ENCODE measurements at regions not wholly inside any gene's neighbourhood (a gene's known extent, or its start where the extent isn't known, plus 50 kb on each side); places are given as distances from the start of the nearest gene placed in this dataset.
"Not testable (repeated sequence)": the region's sequence is repeated elsewhere in the genome, so short reads cannot be mapped to it uniquely, and the experiment has no call there.

GRCh38 chr2:138403431-138403927 is 98.1 kb upstream of the SPOPL start:
- no peak for DNase-seq

- DNase-seq: no peak
Observed at GRCh38 chr2:138414014-138414413, 87.6 kb upstream of the SPOPL start.

GRCh38 chr2:138415985-138416384 is 85.6 kb upstream of the SPOPL start:
- DNase-seq: peak; percentile 11

GRCh38 chr2:138418453-138418852 is 83.1 kb upstream of the SPOPL start:
- no peak for DNase-seq

- DNase-seq: peak; percentile 64
Observed at GRCh38 chr2:138421315-138421970, 80.1 kb upstream of the SPOPL start.

- DNase-seq: peak; percentile 85
Observed at GRCh38 chr2:138421971-138422335, 79.6 kb upstream of the SPOPL start.

- DNase-seq: no peak
Observed at GRCh38 chr2:138423198-138423597, 78.4 kb upstream of the SPOPL start.

- DNase-seq: no peak
Observed at GRCh38 chr2:138423745-138424144, 77.8 kb upstream of the SPOPL start.

GRCh38 chr2:138424436-138425140 is 77.0 kb upstream of the SPOPL start:
- no peak for DNase-seq

GRCh38 chr2:138426116-138426515 is 75.5 kb upstream of the SPOPL start:
- not testable (repeated sequence) for DNase-seq

- no peak for DNase-seq
Observed at GRCh38 chr2:138428710-138429440, 72.7 kb upstream of the SPOPL start.

- no peak for DNase-seq
Observed at GRCh38 chr2:138430181-138430580, 71.4 kb upstream of the SPOPL start.

- peak; percentile 4 for DNase-seq
Observed at GRCh38 chr2:138432971-138433370, 68.6 kb upstream of the SPOPL start.

- no peak for DNase-seq
Observed at GRCh38 chr2:138433995-138434951, 67.3 kb upstream of the SPOPL start.

- DNase-seq: no peak
Observed at GRCh38 chr2:138435701-138436100, 65.9 kb upstream of the SPOPL start.

- no peak for DNase-seq
Observed at GRCh38 chr2:138439733-138440132, 61.8 kb upstream of the SPOPL start.

GRCh38 chr2:138440759-138441158 is 60.8 kb upstream of the SPOPL start:
- no peak for DNase-seq

- DNase-seq: no peak
Observed at GRCh38 chr2:138441916-138442315, 59.7 kb upstream of the SPOPL start.

- no peak for DNase-seq
Observed at GRCh38 chr2:138444411-138444810, 57.2 kb upstream of the SPOPL start.

- no peak for DNase-seq
Observed at GRCh38 chr2:138445227-138445626, 56.3 kb upstream of the SPOPL start.

- no peak for DNase-seq
Observed at GRCh38 chr2:138446043-138446442, 55.5 kb upstream of the SPOPL start.

GRCh38 chr2:138447889-138448570 is 53.5 kb upstream of the SPOPL start:
- DNase-seq: no peak

Measured in HCEC 1CT (cell line).